ENCODE measurements at regions not wholly inside any gene's neighbourhood (a gene's known extent, or its start where the extent isn't known, plus 50 kb on each side); places are given as distances from the start of the nearest gene placed in this dataset.

DNA sequence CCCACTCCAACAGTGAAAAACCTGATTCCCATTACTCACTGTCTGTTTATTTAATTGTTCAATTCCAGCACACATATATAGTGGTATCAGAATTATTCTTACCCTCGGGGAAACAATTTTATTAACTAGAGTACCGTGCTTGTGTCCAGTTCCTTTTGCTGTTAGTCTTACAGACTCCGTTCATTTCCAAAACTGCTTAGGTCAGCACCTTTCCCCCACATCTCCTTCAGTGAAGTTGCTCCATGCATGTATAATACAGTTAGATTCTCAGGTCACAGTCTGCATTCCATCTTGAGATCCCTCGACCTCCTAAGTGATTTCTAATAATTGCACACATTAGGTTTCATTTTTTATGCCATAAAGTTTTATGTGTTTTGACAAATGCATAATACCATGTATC lies 56.3 kb upstream of the ZNF521 start:
- TF ChIP-seq POLR2A (IDR thresholded peaks at IDR 0.05; ENCODE audit: low read length) (no peak), GATA1 (IDR thresholded peaks at IDR 0.05; ENCODE audit: low read depth, low read length) (no peak)
